SK-N-SH (cell line): ENCODE measurements at regions not wholly inside any gene's neighbourhood (a gene's known extent, or its start where the extent isn't known, plus 50 kb on each side); places are given as distances from the start of the nearest gene placed in this dataset.

ENCODE experiments used
- CTCF ChIA-PET: fragments of 300-600, 350-600 bp; formaldehyde crosslinking; extraction: SDS; loops from one replicate; lab custom pipeline; 2021; lab: Yijun Ruan, JAX
- POLR2A ChIA-PET: fragments of 350-600 bp; sonication (Branson Sonifier 250); formaldehyde crosslinking; extraction: SDS; loops from one replicate; lab custom pipeline; 2020; ENCODE audit warnings: antibody characterized with exemption, inconsistent platforms; lab: Yijun Ruan, JAX
- DNase-seq: peaks from one replicate; pipeline ENCODE4 v3.0.0; 2012
- H2AFZ ChIP-seq: fragments of 200-600 bp; sonication (generic); 2 replicates; pipeline ENCODE4 v1.8.1; 2016; ENCODE audit warnings: antibody characterized with exemption, mild to moderate bottlenecking, low read depth
- H3F3A ChIP-seq: fragments of 200-600 bp; sonication (generic); replicated peaks from 2 replicates; pipeline ENCODE3; 2016; ENCODE audit warnings: antibody characterized with exemption, mild to moderate bottlenecking; ENCODE audit not compliant: insufficient read depth
- H3K27ac ChIP-seq, 2 experiments: fragments of 200-500 bp in 1 of 2; fragments of 200-600 bp in 1 of 2; sonication (Bioruptor generic) in 1 of 2; sonication (generic), shearing (Covaris generic) in 1 of 2; 2 replicates each; pipeline versions ENCODE4 v1.5.1 to v1.6.1; 2014 to 2016; ENCODE audit warnings: low read depth in 2 of 2, inconsistent platforms in 1 of 2, low read length in 1 of 2, mild to moderate bottlenecking in 1 of 2, mixed read lengths in 1 of 2
- H3K27me3 ChIP-seq: fragments of 200-600 bp; sonication (generic), shearing (Covaris generic); 2 replicates; pipeline ENCODE4 v1.6.1; 2016; ENCODE audit warnings: mixed run types; ENCODE audit not compliant: insufficient read depth
- H3K36me3 ChIP-seq, 2 experiments: fragments of 200-500 bp in 1 of 2; fragments of 200-600 bp in 1 of 2; sonication (Bioruptor generic) in 1 of 2; sonication (generic) in 1 of 2; replicated peaks in 1 of 2; 2 replicates each; pipeline versions ENCODE3 to v1.5.1; 2014 to 2016; ENCODE audit warnings: low read length in 1 of 2, mild to moderate bottlenecking in 1 of 2; ENCODE audit not compliant: insufficient read depth in 2 of 2, control insufficient read depth in 1 of 2
- H3K4me1 ChIP-seq, 2 experiments: fragments of 200-500 bp in 1 of 2; fragments of 200-600 bp in 1 of 2; sonication (Bioruptor generic) in 1 of 2; sonication (generic), shearing (Covaris generic) in 1 of 2; 2 replicates each; pipeline versions ENCODE4 v1.5.1 to v1.6.1; 2014 to 2016; ENCODE audit warnings: low read depth in 1 of 2, low read length in 1 of 2, mixed run types in 1 of 2; ENCODE audit not compliant: insufficient read depth in 2 of 2, control insufficient read depth in 1 of 2
- H3K4me2 ChIP-seq: fragments of 200-600 bp; sonication (generic), shearing (Covaris generic); 2 replicates; pipeline ENCODE4 v1.6.1; 2017; ENCODE audit warnings: mixed run types
- H3K4me3 ChIP-seq, 2 experiments: fragments of 200-500 bp in 1 of 2; fragments of 200-600 bp in 1 of 2; sonication (Bioruptor generic) in 1 of 2; sonication (generic), shearing (Covaris generic) in 1 of 2; 2 replicates each; pipeline versions ENCODE4 v1.5.1 to v1.8.1; 2014 to 2016; ENCODE audit warnings: low read depth in 2 of 2, inconsistent platforms in 1 of 2, low read length in 1 of 2, mild to moderate bottlenecking in 1 of 2, mixed read lengths in 1 of 2, moderate library complexity in 1 of 2
- H3K79me2 ChIP-seq: fragments of 200-600 bp; sonication (generic); 2 replicates; pipeline ENCODE4 v1.8.1; 2017; ENCODE audit warnings: mild to moderate bottlenecking; ENCODE audit not compliant: insufficient read depth
- H3K9ac ChIP-seq: fragments of 200-600 bp; sonication (generic); 2 replicates; pipeline ENCODE4 v1.6.1; 2017; ENCODE audit warnings: mixed run types
- H3K9me2 ChIP-seq: fragments of 200-600 bp; sonication (generic); 2 replicates; pipeline ENCODE4 v1.6.1; 2017; ENCODE audit warnings: mixed run types
- H3K9me3 ChIP-seq: fragments of 200-600 bp; sonication (generic); 2 replicates; pipeline ENCODE4 v1.6.1; 2017; ENCODE audit warnings: mixed run types, mild to moderate bottlenecking, moderate library complexity
- H4K20me1 ChIP-seq: fragments of 200-600 bp; sonication (generic); 2 replicates; pipeline ENCODE4 v1.6.1; 2017; ENCODE audit warnings: mild to moderate bottlenecking, mixed run types; ENCODE audit not compliant: insufficient read depth
- ELF1 ChIP-seq: IDR thresholded peaks from 2 replicates; pipeline ENCODE4 v1.4.0; 2012
- EP300 ChIP-seq, 2 experiments: IDR thresholded peaks; 2 replicates each; pipeline versions ENCODE4 v1.4.0 to v1.6.1; 2012; ENCODE audit warnings: borderline replicate concordance in 1 of 2, low read depth in 1 of 2, low read length in 1 of 2
- FOXJ3 ChIP-seq: sonication (generic); formaldehyde crosslinking; IDR thresholded peaks from 2 replicates; pipeline ENCODE4 v1.5.1; 2020; ENCODE audit warnings: mild to moderate bottlenecking, missing genetic modification reagents
- GABPA ChIP-seq: IDR thresholded peaks from 2 replicates; pipeline ENCODE4 v1.4.0; 2012; ENCODE audit warnings: low read depth, mild to moderate bottlenecking
- JUND ChIP-seq: IDR thresholded peaks from 2 replicates; pipeline ENCODE4 v1.4.0; 2012
- MEF2A ChIP-seq: IDR thresholded peaks from 2 replicates; pipeline ENCODE4 v1.4.0; 2012; ENCODE audit warnings: low read depth, borderline replicate concordance
- MXI1 ChIP-seq: IDR thresholded peaks from 2 replicates; pipeline ENCODE4 v1.6.1; 2012; ENCODE audit warnings: mild to moderate bottlenecking, low read depth, low read length, improper control_type of control experiment
- NFIC ChIP-seq: IDR thresholded peaks from 2 replicates; pipeline ENCODE4 v1.4.0; 2012; ENCODE audit warnings: borderline replicate concordance
- NRF1 ChIP-seq: IDR thresholded peaks from 2 replicates; pipeline ENCODE4 v1.6.1; 2012; ENCODE audit warnings: low read depth, mild to moderate bottlenecking, low read length
- POLR2AphosphoS5 ChIP-seq: IDR thresholded peaks from 2 replicates; pipeline ENCODE4 v1.6.1; 2012; ENCODE audit warnings: low read depth, low read length
- RFX5 ChIP-seq: IDR thresholded peaks from 2 replicates; pipeline ENCODE4 v1.6.1; 2012; ENCODE audit warnings: mild to moderate bottlenecking, improper control_type of control experiment, low read length
- TAF1 ChIP-seq: IDR thresholded peaks from 2 replicates; pipeline ENCODE4 v1.6.1; 2012; ENCODE audit warnings: low read depth, mild to moderate bottlenecking, low read length, moderate library complexity, borderline replicate concordance
- TCF12 ChIP-seq: IDR thresholded peaks from 2 replicates; pipeline ENCODE4 v1.4.0; 2012
- TEAD4 ChIP-seq: IDR thresholded peaks from 2 replicates; pipeline ENCODE4 v1.4.0; 2012; ENCODE audit warnings: mild to moderate bottlenecking, borderline replicate concordance; ENCODE audit not compliant: insufficient read depth
- WGBS: methylation state at CpG from one replicate; pipeline ENCODE4 v1.1.6; 2017; ENCODE audit warnings: low lambda C conversion rate; 5-methylcytosine and 5-hydroxymethylcytosine counted together
- TF ChIP-seq, protein P1 (sequence below): IDR thresholded peaks from 2 replicates; pipeline ENCODE4 v1.4.0; 2012; ENCODE audit warnings: low read depth, borderline replicate concordance
- TF ChIP-seq, protein P2 (sequence below): IDR thresholded peaks from 2 replicates; pipeline ENCODE4 v1.6.1; 2012; ENCODE audit warnings: mild to moderate bottlenecking, low read depth, low read length, moderate library complexity
- TF ChIP-seq, protein P3 (sequence below): fragments of 200-600 bp; sonication (generic); IDR thresholded peaks from 2 replicates; pipeline ENCODE4 v1.6.1; 2017; ENCODE audit warnings: antibody characterized with exemption, mild to moderate bottlenecking, moderate library complexity
- TF ChIP-seq, protein P4 (sequence below): fragments of 150-350 bp; IDR thresholded peaks from 2 replicates; pipeline ENCODE4 v1.6.1; 2016; ENCODE audit warnings: mild to moderate bottlenecking, low read depth, low read length

DNA sequence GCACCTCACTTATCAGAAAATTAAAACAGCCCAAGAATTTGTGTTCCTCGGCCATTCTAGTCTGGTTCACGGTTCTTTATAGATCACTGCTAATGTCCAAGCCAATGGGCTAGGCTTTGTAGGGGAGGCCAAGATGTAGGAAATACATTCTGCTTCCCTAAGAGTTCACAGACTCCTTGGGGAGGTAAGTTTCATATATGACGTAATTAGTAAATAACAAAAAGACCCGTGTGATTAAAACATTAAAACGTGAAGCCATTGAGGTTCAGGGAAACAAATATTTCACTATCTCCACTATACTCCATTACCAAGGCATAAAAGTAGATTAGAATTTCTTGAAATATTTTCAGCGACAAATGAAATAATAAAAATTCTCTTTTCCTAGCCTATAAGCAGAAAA, 272.5 kb upstream of the KLHL29 start:
- WGBS, result 26% methylated on average over 6 of the region's 6 CpGs
- ChIA-PET POLR2A (interaction anchor here (0.6 kb wide), 1 partner anchor 180 kb away, joined by 4 read pairs; no protein-coding TSS in a partner anchor), CTCF (no interaction called here)

More for the DNA sequence above, 272.5 kb upstream of the KLHL29 start:
- no peaks in the 10 kb centered on the region; the same call in 1 of the 2 replicates for H3K9me2 ChIP-seq
- no peaks in the 10 kb centered on the region for H3K79me2 ChIP-seq
- no peak overlapping the region for H3K27ac ChIP-seq
- no peak overlapping the region for H3K4me3 ChIP-seq
- no peak for TF ChIP-seq NRF1
- TF ChIP-seq NFIC, result no peak
- TF ChIP-seq, protein P1, sequence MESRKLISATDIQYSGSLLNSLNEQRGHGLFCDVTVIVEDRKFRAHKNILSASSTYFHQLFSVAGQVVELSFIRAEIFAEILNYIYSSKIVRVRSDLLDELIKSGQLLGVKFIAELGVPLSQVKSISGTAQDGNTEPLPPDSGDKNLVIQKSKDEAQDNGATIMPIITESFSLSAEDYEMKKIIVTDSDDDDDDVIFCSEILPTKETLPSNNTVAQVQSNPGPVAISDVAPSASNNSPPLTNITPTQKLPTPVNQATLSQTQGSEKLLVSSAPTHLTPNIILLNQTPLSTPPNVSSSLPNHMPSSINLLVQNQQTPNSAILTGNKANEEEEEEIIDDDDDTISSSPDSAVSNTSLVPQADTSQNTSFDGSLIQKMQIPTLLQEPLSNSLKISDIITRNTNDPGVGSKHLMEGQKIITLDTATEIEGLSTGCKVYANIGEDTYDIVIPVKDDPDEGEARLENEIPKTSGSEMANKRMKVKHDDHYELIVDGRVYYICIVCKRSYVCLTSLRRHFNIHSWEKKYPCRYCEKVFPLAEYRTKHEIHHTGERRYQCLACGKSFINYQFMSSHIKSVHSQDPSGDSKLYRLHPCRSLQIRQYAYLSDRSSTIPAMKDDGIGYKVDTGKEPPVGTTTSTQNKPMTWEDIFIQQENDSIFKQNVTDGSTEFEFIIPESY, result no peak
- TF ChIP-seq JUND, result no peak
- TF ChIP-seq, protein P2, sequence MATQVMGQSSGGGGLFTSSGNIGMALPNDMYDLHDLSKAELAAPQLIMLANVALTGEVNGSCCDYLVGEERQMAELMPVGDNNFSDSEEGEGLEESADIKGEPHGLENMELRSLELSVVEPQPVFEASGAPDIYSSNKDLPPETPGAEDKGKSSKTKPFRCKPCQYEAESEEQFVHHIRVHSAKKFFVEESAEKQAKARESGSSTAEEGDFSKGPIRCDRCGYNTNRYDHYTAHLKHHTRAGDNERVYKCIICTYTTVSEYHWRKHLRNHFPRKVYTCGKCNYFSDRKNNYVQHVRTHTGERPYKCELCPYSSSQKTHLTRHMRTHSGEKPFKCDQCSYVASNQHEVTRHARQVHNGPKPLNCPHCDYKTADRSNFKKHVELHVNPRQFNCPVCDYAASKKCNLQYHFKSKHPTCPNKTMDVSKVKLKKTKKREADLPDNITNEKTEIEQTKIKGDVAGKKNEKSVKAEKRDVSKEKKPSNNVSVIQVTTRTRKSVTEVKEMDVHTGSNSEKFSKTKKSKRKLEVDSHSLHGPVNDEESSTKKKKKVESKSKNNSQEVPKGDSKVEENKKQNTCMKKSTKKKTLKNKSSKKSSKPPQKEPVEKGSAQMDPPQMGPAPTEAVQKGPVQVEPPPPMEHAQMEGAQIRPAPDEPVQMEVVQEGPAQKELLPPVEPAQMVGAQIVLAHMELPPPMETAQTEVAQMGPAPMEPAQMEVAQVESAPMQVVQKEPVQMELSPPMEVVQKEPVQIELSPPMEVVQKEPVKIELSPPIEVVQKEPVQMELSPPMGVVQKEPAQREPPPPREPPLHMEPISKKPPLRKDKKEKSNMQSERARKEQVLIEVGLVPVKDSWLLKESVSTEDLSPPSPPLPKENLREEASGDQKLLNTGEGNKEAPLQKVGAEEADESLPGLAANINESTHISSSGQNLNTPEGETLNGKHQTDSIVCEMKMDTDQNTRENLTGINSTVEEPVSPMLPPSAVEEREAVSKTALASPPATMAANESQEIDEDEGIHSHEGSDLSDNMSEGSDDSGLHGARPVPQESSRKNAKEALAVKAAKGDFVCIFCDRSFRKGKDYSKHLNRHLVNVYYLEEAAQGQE, result no peak
- no peak for TF ChIP-seq MEF2A
- TF ChIP-seq EP300 (IDR thresholded peaks at IDR 0.05; ENCODE audit: borderline replicate concordance in 1 of 2, low read depth in 1 of 2, low read length in 1 of 2), result no peak
- no peak for TF ChIP-seq TAF1
- no peak for TF ChIP-seq GABPA
- no peak for TF ChIP-seq MXI1
- no peak for TF ChIP-seq RFX5
- TF ChIP-seq, protein P3, sequence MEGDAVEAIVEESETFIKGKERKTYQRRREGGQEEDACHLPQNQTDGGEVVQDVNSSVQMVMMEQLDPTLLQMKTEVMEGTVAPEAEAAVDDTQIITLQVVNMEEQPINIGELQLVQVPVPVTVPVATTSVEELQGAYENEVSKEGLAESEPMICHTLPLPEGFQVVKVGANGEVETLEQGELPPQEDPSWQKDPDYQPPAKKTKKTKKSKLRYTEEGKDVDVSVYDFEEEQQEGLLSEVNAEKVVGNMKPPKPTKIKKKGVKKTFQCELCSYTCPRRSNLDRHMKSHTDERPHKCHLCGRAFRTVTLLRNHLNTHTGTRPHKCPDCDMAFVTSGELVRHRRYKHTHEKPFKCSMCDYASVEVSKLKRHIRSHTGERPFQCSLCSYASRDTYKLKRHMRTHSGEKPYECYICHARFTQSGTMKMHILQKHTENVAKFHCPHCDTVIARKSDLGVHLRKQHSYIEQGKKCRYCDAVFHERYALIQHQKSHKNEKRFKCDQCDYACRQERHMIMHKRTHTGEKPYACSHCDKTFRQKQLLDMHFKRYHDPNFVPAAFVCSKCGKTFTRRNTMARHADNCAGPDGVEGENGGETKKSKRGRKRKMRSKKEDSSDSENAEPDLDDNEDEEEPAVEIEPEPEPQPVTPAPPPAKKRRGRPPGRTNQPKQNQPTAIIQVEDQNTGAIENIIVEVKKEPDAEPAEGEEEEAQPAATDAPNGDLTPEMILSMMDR, result no peak
- TF ChIP-seq ELF1, result no peak
- TF ChIP-seq TEAD4, result no peak
- TF ChIP-seq FOXJ3 (CRISPR knock-in tag), result no peak
- TF ChIP-seq, protein P4, sequence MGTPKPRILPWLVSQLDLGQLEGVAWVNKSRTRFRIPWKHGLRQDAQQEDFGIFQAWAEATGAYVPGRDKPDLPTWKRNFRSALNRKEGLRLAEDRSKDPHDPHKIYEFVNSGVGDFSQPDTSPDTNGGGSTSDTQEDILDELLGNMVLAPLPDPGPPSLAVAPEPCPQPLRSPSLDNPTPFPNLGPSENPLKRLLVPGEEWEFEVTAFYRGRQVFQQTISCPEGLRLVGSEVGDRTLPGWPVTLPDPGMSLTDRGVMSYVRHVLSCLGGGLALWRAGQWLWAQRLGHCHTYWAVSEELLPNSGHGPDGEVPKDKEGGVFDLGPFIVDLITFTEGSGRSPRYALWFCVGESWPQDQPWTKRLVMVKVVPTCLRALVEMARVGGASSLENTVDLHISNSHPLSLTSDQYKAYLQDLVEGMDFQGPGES, result no peak
- no peak for TF ChIP-seq TCF12
- TF ChIP-seq POLR2AphosphoS5, result no peak
- TF ChIP-seq, all 33 proteins: peak for 0
- no peaks in the 10 kb centered on the region for H3K27me3 ChIP-seq
- no peaks in the 10 kb centered on the region for H3F3A ChIP-seq
- no peak overlapping the region for H2AFZ ChIP-seq
- H3K4me1 ChIP-seq, result peaks cover 0 to 11% of the 10 kb centered on the region in 2 experiments; a peak in 2 of 4 replicates
- H4K20me1 ChIP-seq, result no peaks in the 10 kb centered on the region
- no peak overlapping the region for H3K9ac ChIP-seq
- no peaks in the 10 kb centered on the region for H3K36me3 ChIP-seq
- DNase-seq, result no peak
- H3K4me2 ChIP-seq, result no peak overlapping the region
- no peaks in the 10 kb centered on the region; the same call in 1 of the 2 replicates for H3K9me3 ChIP-seq
